PC-9 (cell line): ENCODE measurements at regions not wholly inside any gene's neighbourhood (a gene's known extent, or its start where the extent isn't known, plus 50 kb on each side); places are given as distances from the start of the nearest gene placed in this dataset.
"Not testable (repeated sequence)": the region's sequence is repeated elsewhere in the genome, so short reads cannot be mapped to it uniquely, and the experiment has no call there.

Source experiments
- BruUV-seq: library from RNA; stranded (reverse); fragments of 400-500 nt; replicated peaks from 2 replicates; lab custom pipeline; 2021; lab: Mats Ljungman, UMichigan
- CTCF ChIA-PET: fragments of 300-600 bp; sonication (Branson Sonifier 250); formaldehyde crosslinking; loops from one replicate; lab custom pipeline; 2022; ENCODE audit warnings: antibody characterized with exemption; lab: Charles Lee
- POLR2A ChIA-PET: fragments of 300-600 bp; sonication (Branson Sonifier 250); formaldehyde crosslinking; loops from one replicate; lab custom pipeline; 2022; ENCODE audit warnings: antibody characterized with exemption; ENCODE audit not compliant: unreplicated experiment; lab: Charles Lee
- DNase-seq, 2 experiments: peaks; one replicate each; pipeline versions ENCODE4 v3.0.0 to v3.0.0-alpha.2; 2015 to 2022; ENCODE audit warnings: mixed read lengths in 1 of 2
- H2AFZ ChIP-seq: fragments of 200-600 bp; sonication (generic); 2 replicates; pipeline ENCODE4 v1.8.1; 2017; ENCODE audit warnings: antibody characterized with exemption
- H3F3A ChIP-seq: fragments of 200-600 bp; sonication (generic); 2 replicates; pipeline ENCODE4 v1.8.1; 2017; ENCODE audit warnings: antibody characterized with exemption, mild to moderate bottlenecking, low read depth; ENCODE audit not compliant: insufficient read depth
- H3K27ac ChIP-seq: fragments of 200-600 bp; sonication (generic); 2 replicates; pipeline ENCODE4 v1.6.1; 2016; ENCODE audit warnings: mixed run types
- H3K27me3 ChIP-seq: fragments of 200-600 bp; sonication (generic); 2 replicates; pipeline ENCODE4 v1.6.1; 2016; ENCODE audit warnings: low read depth, mixed run types; ENCODE audit not compliant: insufficient read depth
- H3K36me3 ChIP-seq: fragments of 200-600 bp; sonication (generic); 2 replicates; pipeline ENCODE4 v1.6.1; 2016; ENCODE audit warnings: low read depth, mixed run types
- H3K4me1 ChIP-seq: fragments of 200-600 bp; sonication (generic); replicated peaks from 2 replicates; pipeline ENCODE4 v1.6.1; 2016; ENCODE audit warnings: mixed run types; ENCODE audit not compliant: insufficient read depth
- H3K4me2 ChIP-seq: fragments of 200-600 bp; sonication (generic); 2 replicates; pipeline ENCODE4 v1.6.1; 2017; ENCODE audit warnings: mixed run types
- H3K4me3 ChIP-seq: fragments of 200-600 bp; sonication (generic); 2 replicates; pipeline ENCODE4 v1.6.1; 2016; ENCODE audit warnings: mixed run types
- H3K79me2 ChIP-seq: fragments of 200-600 bp; sonication (generic); 2 replicates; pipeline ENCODE4 v1.6.1; 2017; ENCODE audit warnings: low read depth, mixed run types
- H3K9me2 ChIP-seq: fragments of 200-600 bp; sonication (generic); 2 replicates; pipeline ENCODE4 v1.8.1; 2017; ENCODE audit warnings: mild to moderate bottlenecking; ENCODE audit not compliant: insufficient read depth
- H3K9me3 ChIP-seq: fragments of 200-600 bp; sonication (generic); 2 replicates; pipeline ENCODE4 v1.8.1; 2016; ENCODE audit warnings: low read depth; ENCODE audit not compliant: insufficient read depth
- H4K20me1 ChIP-seq: fragments of 200-600 bp; sonication (generic); 2 replicates; pipeline ENCODE4 v1.8.1; 2017; ENCODE audit not compliant: insufficient read depth
- EZH2 ChIP-seq: fragments of 200-600 bp; sonication (generic); IDR thresholded peaks from 2 replicates; pipeline ENCODE4 v1.8.0; 2017; ENCODE audit warnings: antibody characterized with exemption, low read depth
- intact Hi-C: fragments of 100-400 bp; cut with micrococcal nuclease; formaldehyde crosslinking; loops from one replicate; pipeline ENCODE4 v1.10.0; 2022; ENCODE audit not compliant: unreplicated experiment
- TF ChIP-seq, protein P1 (sequence below): fragments of 200-600 bp; sonication (generic); conservative IDR thresholded peaks from 2 replicates; pipeline ENCODE4 v1.6.1; 2017; ENCODE audit warnings: mixed run types, antibody characterized with exemption, mild to moderate bottlenecking, moderate library complexity

DNA sequence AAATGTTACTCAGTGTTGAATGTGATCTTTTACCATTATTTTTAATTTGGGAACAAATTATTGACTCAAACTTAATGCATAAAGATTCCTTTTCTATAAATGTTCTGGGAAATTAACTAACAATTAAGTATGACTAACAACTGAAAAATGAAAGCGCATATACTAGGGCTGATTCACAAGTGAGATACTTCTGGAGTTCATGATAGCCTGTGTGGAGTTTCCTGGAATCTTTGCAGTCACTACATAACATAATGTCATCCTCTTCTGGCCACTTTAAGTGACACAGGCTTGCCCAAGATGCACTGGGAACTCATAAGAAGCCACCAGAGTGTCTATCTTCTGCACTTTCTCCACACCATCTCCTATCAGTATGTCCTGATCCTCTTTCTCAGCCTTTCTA, 450.3 kb upstream of the CDH11 start:
- no peaks in the 10 kb centered on the region for H3K79me2 ChIP-seq
- CTCF ChIA-PET: no interaction called here
- H4K20me1 ChIP-seq: no peaks in the 10 kb centered on the region
- H3K9me3 ChIP-seq: no peaks in the 10 kb centered on the region
- H3K4me1 ChIP-seq: no peaks in the 10 kb centered on the region
- peak in 1 of 2 experiments; percentile 39 for DNase-seq
- TF ChIP-seq, protein P1, sequence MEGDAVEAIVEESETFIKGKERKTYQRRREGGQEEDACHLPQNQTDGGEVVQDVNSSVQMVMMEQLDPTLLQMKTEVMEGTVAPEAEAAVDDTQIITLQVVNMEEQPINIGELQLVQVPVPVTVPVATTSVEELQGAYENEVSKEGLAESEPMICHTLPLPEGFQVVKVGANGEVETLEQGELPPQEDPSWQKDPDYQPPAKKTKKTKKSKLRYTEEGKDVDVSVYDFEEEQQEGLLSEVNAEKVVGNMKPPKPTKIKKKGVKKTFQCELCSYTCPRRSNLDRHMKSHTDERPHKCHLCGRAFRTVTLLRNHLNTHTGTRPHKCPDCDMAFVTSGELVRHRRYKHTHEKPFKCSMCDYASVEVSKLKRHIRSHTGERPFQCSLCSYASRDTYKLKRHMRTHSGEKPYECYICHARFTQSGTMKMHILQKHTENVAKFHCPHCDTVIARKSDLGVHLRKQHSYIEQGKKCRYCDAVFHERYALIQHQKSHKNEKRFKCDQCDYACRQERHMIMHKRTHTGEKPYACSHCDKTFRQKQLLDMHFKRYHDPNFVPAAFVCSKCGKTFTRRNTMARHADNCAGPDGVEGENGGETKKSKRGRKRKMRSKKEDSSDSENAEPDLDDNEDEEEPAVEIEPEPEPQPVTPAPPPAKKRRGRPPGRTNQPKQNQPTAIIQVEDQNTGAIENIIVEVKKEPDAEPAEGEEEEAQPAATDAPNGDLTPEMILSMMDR: no peak
- TF ChIP-seq EZH2: no peak
- H3K27ac ChIP-seq: no peak overlapping the region
- POLR2A ChIA-PET: no interaction called here
- BruUV-seq: no TSS peak
- intact Hi-C loops: no loop called here
- no peak overlapping the region for H3K4me3 ChIP-seq
- no peak overlapping the region for H2AFZ ChIP-seq
- peaks cover 3% of the 10 kb centered on the region; the same call in 1 of the 2 replicates for H3K27me3 ChIP-seq
- no peaks in the 10 kb centered on the region for H3K9me2 ChIP-seq
- no peaks in the 10 kb centered on the region for H3F3A ChIP-seq
- no peak overlapping the region for H3K4me2 ChIP-seq
- H3K36me3 ChIP-seq: no peaks in the 10 kb centered on the region

DNA sequence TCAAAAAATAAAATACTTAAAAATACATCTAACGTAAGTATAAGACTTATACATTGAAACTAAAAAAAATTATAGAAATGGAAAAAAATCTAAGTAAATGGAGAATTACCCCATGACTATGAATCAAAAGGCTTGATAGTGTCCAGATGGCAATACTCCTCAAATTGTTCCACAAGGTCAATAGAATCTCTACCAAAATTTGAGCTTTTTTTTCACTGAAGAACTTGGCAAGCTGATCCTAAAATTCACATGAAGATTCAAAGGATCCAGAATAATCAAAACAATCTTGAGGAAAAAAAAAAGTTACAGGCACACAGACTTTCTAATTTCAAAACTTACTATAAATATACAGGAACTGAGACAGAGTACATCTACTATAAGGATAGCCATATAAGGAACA, 448.4 kb upstream of the CDH11 start:
- Histone ChIP-seq H3K79me2 (no peaks in the 10 kb centered on the region), H3K9me2 (no peaks in the 10 kb centered on the region), H3F3A (no peaks in the 10 kb centered on the region), H3K27me3 (peaks cover 3% of the 10 kb centered on the region; the same call in 1 of the 2 replicates), H3K4me3 (no peak overlapping the region), H3K36me3 (no peaks in the 10 kb centered on the region), H3K4me1 (no peaks in the 10 kb centered on the region), H3K27ac (no peak overlapping the region), H3K9me3 (no peaks in the 10 kb centered on the region), H4K20me1 (no peaks in the 10 kb centered on the region), H2AFZ (no peak overlapping the region), H3K4me2 (no peak overlapping the region)
- no peak for TF ChIP-seq EZH2
- TF ChIP-seq, protein P1: no peak
- CTCF ChIA-PET: no interaction called here
- no TSS peak for BruUV-seq
- intact Hi-C loops: no loop called here
- DNase-seq: no peak
- POLR2A ChIA-PET: no interaction called here

DNA sequence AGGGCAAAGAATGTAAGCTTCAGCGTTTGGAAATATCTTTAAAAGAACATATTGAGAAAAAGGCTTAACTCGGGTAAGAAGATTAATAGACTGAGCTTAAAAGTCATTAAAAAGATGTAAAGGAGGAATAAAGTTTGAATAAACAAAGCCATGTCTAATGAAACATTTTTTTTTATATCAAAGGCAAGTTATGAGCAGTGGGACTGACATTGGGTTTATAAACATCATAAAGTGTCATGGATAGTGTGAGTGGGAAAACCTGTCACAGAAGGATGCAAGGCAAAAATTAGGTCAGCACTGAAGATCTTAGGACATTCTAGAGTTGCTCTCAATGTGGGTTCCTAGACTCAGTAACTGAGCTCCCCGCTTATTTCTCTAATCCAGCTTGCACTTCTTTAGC, 438.0 kb upstream of the CDH11 start:
- no peak overlapping the region for H3K4me3 ChIP-seq
- no peaks in the 10 kb centered on the region for H3K9me2 ChIP-seq
- H3K27me3 ChIP-seq: no peaks in the 10 kb centered on the region
- H3K27ac ChIP-seq: no peak overlapping the region
- H3K79me2 ChIP-seq: no peaks in the 10 kb centered on the region
- no peaks in the 10 kb centered on the region for H3K9me3 ChIP-seq
- TF ChIP-seq, protein P1: no peak
- no peak for TF ChIP-seq EZH2
- DNase-seq: no peak
- H3K4me1 ChIP-seq: no peaks in the 10 kb centered on the region
- ChIA-PET CTCF (no interaction called here), POLR2A (no interaction called here)
- no peaks in the 10 kb centered on the region for H3K36me3 ChIP-seq
- no peak overlapping the region for H3K4me2 ChIP-seq
- intact Hi-C loops: no loop called here
- H2AFZ ChIP-seq: no peak overlapping the region
- H4K20me1 ChIP-seq: no peaks in the 10 kb centered on the region
- BruUV-seq: no TSS peak
- no peaks in the 10 kb centered on the region for H3F3A ChIP-seq

DNA sequence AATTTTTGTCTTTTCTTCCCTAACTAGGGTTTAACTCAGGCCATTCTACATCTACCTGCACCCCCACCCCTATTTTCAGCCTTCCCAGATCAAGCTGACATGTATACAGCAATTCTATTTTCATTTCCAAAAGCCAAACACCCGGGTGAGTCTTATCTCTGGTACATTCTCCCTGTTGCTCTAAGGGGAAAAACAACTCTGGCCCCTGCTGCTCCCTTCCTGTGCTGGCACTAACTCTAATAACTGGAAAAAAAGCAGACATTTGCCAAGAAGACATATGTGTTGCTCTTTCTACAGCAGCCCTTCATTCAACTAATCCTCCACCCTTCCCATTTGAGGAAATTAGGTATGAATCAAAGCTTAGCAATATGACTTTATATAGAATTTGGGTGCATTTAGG, 427.8 kb upstream of the CDH11 start:
- H3K79me2 ChIP-seq, H2AFZ ChIP-seq, H4K20me1 ChIP-seq, POLR2A ChIA-PET, H3K27ac ChIP-seq, DNase-seq, H3K27me3 ChIP-seq, H3K4me1 ChIP-seq, H3K4me2 ChIP-seq, intact Hi-C loops, BruUV-seq, H3K4me3 ChIP-seq, CTCF ChIA-PET, H3F3A ChIP-seq, H3K9me2 ChIP-seq, H3K36me3 ChIP-seq, H3K9me3 ChIP-seq: not testable (repeated sequence)
